Cardiac muscle cell (in vitro differentiated cells and primary cell): ENCODE measurements at regions not wholly inside any gene's neighbourhood (a gene's known extent, or its start where the extent isn't known, plus 50 kb on each side); places are given as distances from the start of the nearest gene placed in this dataset.

Experiments
- DNase-seq, 2 donors: peaks; one replicate each; pipeline versions ENCODE4 v3.0.0 to v3.0.0-alpha.2; 2010 to 2017; ENCODE audit warnings: low read depth in 1 of 2, low spot score in 1 of 2
- H3K27ac ChIP-seq: fragments of 200-600 bp; sonication (generic); 2 replicates; pipeline ENCODE4 v1.5.1; 2016
- H3K27me3 ChIP-seq: fragments of 200-600 bp; sonication (generic); 2 replicates; pipeline ENCODE4 v1.6.0; 2016; ENCODE audit warnings: control low read depth
- H3K36me3 ChIP-seq: fragments of 200-600 bp; sonication (generic); 2 replicates; pipeline ENCODE4 v1.5.1; 2016; ENCODE audit warnings: control low read depth
- H3K4me1 ChIP-seq: fragments of 200-600 bp; sonication (generic); 2 replicates; pipeline ENCODE4 v1.8.1; 2017; ENCODE audit warnings: low read depth, mild to moderate bottlenecking, mixed run types
- H3K4me3 ChIP-seq: fragments of 200-600 bp; sonication (generic); 2 replicates; pipeline ENCODE4 v1.5.1; 2016; ENCODE audit warnings: mild to moderate bottlenecking
- H3K9me3 ChIP-seq: fragments of 200-600 bp; sonication (generic); 2 replicates; pipeline ENCODE4 v1.5.1; 2017; ENCODE audit warnings: low read depth, mild to moderate bottlenecking, control low read depth
- TF ChIP-seq, protein P1 (sequence below): IDR thresholded peaks from 2 replicates; pipeline ENCODE4 v1.5.1; 2012; ENCODE audit warnings: low read depth, mild to moderate bottlenecking, low read length

DNA sequence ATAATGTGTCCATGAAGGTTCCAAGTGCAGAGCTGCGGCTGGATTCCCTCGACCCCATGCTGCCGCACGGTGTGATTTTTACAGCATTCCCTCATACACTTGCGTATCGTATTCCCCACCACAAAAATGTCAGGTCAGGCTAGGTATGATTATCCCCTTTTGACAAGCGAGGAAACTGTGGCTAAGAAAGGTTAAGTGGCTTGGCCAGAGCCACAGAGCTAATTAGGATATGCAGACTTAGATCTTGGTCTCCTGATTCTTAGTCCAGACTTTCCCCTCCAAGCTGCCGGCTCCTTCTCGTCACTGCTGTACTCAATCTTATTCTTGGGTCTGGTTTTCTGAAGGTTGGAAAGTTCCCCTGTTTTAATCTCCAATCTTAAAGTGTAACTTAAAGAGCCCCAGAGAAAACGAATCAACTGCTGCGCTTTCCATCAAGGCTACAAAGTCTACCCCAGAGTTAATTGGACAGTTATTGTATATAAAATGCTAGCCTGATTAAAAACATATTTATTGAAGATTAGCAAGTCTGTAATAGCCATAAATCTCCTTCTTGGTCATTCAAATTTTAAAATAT lies 176.6 kb downstream of the ADAMTS15 start:
- peaks cover 5% of the 10 kb centered on the region for H3K4me1 ChIP-seq
- no peak overlapping the region for H3K27ac ChIP-seq
- H3K36me3 ChIP-seq, result no peaks in the 10 kb centered on the region
- H3K4me3 ChIP-seq, result no peak overlapping the region
- TF ChIP-seq, protein P1, sequence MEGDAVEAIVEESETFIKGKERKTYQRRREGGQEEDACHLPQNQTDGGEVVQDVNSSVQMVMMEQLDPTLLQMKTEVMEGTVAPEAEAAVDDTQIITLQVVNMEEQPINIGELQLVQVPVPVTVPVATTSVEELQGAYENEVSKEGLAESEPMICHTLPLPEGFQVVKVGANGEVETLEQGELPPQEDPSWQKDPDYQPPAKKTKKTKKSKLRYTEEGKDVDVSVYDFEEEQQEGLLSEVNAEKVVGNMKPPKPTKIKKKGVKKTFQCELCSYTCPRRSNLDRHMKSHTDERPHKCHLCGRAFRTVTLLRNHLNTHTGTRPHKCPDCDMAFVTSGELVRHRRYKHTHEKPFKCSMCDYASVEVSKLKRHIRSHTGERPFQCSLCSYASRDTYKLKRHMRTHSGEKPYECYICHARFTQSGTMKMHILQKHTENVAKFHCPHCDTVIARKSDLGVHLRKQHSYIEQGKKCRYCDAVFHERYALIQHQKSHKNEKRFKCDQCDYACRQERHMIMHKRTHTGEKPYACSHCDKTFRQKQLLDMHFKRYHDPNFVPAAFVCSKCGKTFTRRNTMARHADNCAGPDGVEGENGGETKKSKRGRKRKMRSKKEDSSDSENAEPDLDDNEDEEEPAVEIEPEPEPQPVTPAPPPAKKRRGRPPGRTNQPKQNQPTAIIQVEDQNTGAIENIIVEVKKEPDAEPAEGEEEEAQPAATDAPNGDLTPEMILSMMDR, result no peak
- no peak for DNase-seq
- H3K27me3 ChIP-seq, result no peaks in the 10 kb centered on the region
- H3K9me3 ChIP-seq, result no peaks in the 10 kb centered on the region

DNA sequence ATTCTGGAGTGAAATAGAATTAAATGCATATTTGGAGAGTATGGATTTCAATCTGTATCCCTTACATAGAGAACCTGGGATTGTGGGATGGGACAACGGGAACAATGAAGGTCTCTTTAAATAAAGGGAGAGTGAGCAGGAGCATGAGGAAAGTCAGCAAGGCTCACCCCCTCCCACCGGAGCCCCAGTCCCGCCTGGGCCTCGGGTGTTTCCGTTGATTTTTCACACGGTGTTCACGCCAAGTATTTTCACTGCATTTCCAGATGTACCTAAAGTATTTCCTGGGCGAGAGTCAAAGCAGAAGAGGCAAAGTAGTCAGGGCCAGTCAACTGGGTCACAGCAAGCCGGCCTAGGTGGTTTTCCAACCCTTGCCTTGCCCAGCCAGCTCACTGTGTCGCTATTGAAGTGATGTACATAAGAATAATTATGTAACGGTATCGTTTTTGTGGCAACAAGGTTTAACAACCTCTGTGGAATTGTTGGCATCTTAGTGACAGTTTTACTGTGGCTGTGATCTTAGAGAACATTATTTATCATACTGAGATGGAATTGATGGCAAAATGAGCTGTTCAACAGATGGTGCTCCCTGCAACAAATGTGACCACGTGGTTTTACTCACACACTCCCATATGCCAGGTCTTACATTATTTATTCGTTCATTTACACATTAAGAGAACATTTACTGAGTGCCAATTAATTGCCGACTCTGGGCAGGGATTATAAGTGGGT lies 177.3 kb downstream of the ADAMTS15 start:
- H3K4me1 ChIP-seq, result peaks cover 5% of the 10 kb centered on the region
- DNase-seq, result no peak
- no peaks in the 10 kb centered on the region for H3K36me3 ChIP-seq
- H3K4me3 ChIP-seq, result no peak overlapping the region
- no peaks in the 10 kb centered on the region for H3K9me3 ChIP-seq
- TF ChIP-seq, protein P1, result no peak
- H3K27ac ChIP-seq, result no peak overlapping the region
- no peaks in the 10 kb centered on the region for H3K27me3 ChIP-seq

DNA sequence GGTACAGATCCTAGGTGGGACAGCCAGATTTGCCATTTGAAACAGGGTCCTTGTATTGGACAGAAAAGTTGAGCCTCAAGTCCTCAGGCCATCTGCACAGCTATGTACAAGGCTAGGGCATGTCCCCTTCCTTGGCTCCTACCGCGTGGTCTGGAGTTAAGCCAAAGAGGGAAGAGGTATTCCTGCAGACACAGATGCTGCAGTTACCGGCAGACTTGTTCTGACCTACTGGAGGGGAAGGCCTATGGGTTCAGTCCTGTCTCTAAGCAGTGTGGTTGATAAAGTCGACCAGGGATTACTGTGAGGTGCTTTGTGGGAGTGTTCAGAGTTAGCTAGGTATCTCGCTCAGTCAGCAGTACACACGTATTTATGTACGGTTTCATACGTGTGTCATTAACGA lies 180.6 kb downstream of the ADAMTS15 start:
- no peaks in the 10 kb centered on the region for H3K9me3 ChIP-seq
- no peak overlapping the region for H3K4me3 ChIP-seq
- TF ChIP-seq, protein P1, result no peak
- H3K27ac ChIP-seq, result no peak overlapping the region
- no peaks in the 10 kb centered on the region for H3K27me3 ChIP-seq
- no peak for DNase-seq
- peaks cover 5% of the 10 kb centered on the region for H3K4me1 ChIP-seq
- H3K36me3 ChIP-seq, result no peaks in the 10 kb centered on the region

DNA sequence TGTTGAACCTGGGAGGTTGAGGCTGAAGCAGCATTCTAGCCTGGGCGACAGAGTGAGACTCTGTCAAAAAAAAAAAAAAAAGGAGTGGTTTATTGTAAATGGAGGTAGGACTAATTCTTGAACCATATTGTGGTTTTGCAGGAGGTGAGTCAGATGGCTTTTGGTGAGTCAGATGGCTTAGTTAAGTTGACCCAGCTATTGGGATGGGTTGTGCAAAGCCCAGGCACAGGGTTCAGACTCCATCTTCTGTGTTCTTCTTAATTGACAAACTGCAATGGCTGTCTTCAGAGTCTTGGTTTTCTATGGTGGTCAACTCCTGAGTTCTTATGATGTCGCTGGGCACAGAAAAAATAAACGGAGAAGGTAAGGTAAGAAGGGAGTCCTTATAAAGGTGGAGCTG lies 182.7 kb downstream of the ADAMTS15 start:
- H3K4me1 ChIP-seq, result no peaks in the 10 kb centered on the region
- H3K36me3 ChIP-seq, result no peaks in the 10 kb centered on the region
- DNase-seq, result peak in 1 of 2 donors; percentile 71
- TF ChIP-seq, protein P1, result no peak
- no peak overlapping the region for H3K4me3 ChIP-seq
- no peaks in the 10 kb centered on the region for H3K27me3 ChIP-seq
- no peaks in the 10 kb centered on the region for H3K9me3 ChIP-seq
- no peak overlapping the region for H3K27ac ChIP-seq

DNA sequence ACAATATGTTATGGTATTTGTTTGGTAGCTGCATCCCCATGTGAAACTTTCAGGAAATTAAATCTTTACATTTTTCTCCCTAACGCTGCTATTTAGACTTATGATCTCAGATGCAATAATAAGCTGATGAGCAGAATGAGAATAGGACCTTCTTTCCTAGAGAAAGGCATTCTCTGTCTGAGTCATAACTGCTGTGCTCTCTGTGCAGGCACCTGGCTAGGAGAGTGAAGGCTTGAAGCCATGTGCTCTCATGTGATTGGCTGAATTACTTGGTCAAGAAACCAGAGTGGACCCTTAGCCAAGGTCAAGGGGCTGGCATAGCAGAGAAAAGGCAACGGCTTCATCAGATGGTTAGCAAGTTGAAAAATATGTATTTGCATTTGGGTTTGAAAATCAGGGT lies 185.0 kb downstream of the ADAMTS15 start:
- no peaks in the 10 kb centered on the region for H3K9me3 ChIP-seq
- peaks cover 8% of the 10 kb centered on the region for H3K4me1 ChIP-seq
- no peak overlapping the region for H3K27ac ChIP-seq
- no peaks in the 10 kb centered on the region for H3K36me3 ChIP-seq
- no peak for DNase-seq
- no peak overlapping the region for H3K4me3 ChIP-seq
- H3K27me3 ChIP-seq, result no peaks in the 10 kb centered on the region
- TF ChIP-seq, protein P1, result no peak
